Gastroesophageal sphincter (tissue), 3 donors: ENCODE measurements at regions not wholly inside any gene's neighbourhood (a gene's known extent, or its start where the extent isn't known, plus 50 kb on each side); places are given as distances from the start of the nearest gene placed in this dataset.

ENCODE experiments used
- POLR2A ChIP-seq, 2 donors: fragments of 450-650 bp; IDR thresholded peaks; one replicate each; pipeline ENCODE4 v1.6.1; 2017; ENCODE audit warnings: antibody characterized with exemption in 2 of 2, mild to moderate bottlenecking in 2 of 2, moderate library complexity in 1 of 2
- POLR2AphosphoS5 ChIP-seq: sonication (generic); formaldehyde crosslinking; IDR thresholded peaks from one replicate; pipeline ENCODE4 v1.6.1; 2017; ENCODE audit warnings: antibody characterized with exemption
- TF ChIP-seq, protein P1 (sequence below), 4 experiments: fragments of 200-600 bp in 2 of 4; fragments of 450-650 bp in 2 of 4; sonication (generic) in 1 of 4; IDR thresholded peaks; one replicate each; pipeline ENCODE4 v1.5.1; 2017 to 2019; ENCODE audit warnings: antibody characterized with exemption in 4 of 4, mild to moderate bottlenecking in 2 of 4, moderate library complexity in 2 of 4

DNA sequence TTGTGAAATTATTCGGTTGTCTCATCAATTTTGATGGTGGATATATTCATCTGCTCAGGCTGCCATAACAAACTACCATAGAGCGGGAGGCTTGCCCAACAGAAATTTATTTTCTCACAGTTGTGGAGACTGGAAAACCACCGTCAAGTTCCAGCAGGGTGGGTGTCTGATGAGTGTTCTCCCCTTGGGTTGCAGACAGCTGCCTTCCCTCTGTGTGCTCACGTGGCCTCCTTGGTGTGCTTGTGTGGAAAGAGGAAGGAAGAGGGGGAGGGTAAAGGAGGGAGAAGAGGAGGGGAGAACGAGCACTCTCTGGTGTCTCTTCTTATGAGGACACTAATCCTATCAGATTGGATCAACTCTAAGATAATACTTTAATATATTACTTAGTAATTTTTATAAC is 123.8 kb upstream of the TEX13D start:
- TF ChIP-seq, protein P1, sequence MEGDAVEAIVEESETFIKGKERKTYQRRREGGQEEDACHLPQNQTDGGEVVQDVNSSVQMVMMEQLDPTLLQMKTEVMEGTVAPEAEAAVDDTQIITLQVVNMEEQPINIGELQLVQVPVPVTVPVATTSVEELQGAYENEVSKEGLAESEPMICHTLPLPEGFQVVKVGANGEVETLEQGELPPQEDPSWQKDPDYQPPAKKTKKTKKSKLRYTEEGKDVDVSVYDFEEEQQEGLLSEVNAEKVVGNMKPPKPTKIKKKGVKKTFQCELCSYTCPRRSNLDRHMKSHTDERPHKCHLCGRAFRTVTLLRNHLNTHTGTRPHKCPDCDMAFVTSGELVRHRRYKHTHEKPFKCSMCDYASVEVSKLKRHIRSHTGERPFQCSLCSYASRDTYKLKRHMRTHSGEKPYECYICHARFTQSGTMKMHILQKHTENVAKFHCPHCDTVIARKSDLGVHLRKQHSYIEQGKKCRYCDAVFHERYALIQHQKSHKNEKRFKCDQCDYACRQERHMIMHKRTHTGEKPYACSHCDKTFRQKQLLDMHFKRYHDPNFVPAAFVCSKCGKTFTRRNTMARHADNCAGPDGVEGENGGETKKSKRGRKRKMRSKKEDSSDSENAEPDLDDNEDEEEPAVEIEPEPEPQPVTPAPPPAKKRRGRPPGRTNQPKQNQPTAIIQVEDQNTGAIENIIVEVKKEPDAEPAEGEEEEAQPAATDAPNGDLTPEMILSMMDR (IDR thresholded peaks at IDR 0.05), result no peak
- TF ChIP-seq POLR2A (IDR thresholded peaks at IDR 0.05) (no peak), POLR2AphosphoS5 (no peak)
